HG03571 (cell line): ENCODE measurements at regions not wholly inside any gene's neighbourhood (a gene's known extent, or its start where the extent isn't known, plus 50 kb on each side); places are given as distances from the start of the nearest gene placed in this dataset.

Experiments used
- ATAC-seq: cut with Tn5 transposase; IDR thresholded peaks from one replicate; pipeline ENCODE4 v1.9.1; 2021; ENCODE audit not compliant: unreplicated experiment

DNA sequence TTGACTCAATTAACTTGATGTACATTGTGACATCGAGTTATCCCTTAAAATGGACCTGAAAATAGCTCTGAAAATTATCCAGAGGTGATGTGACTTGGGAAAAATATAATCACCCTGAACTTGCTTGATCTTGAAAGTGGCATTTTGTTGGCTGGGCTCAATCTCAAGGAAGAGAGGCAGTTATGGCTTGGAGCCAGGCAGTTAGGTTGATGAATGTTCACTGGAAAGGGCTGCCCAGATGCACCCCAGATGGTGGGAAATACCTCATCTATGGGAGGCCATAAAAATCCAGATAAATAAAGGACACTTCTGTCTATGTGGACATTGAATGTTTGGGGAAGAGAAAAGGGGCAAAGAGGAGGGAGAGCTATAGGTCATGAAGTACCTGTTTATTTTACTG, 55.7 kb upstream of the OR5AN1 start:
- no peak for ATAC-seq

DNA sequence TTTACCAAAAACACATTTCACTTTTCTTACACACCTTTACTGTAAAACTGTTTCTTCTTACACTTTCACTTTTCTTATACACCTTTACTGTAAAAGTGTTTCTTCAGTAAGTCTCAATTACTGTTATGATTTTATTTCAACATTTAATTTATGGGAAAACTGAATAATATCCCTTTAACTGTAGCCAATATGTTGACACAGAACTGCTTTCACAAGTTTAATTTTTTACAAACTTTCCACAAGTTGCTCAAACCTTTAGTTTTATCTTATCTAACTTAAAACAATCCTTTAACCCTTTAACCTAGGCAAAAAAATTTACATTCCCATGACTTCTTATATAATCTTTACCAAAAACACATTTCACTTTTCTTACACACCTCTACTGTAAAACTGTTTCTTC, 63.3 kb upstream of the OR5AN1 start:
- no peak for ATAC-seq

DNA sequence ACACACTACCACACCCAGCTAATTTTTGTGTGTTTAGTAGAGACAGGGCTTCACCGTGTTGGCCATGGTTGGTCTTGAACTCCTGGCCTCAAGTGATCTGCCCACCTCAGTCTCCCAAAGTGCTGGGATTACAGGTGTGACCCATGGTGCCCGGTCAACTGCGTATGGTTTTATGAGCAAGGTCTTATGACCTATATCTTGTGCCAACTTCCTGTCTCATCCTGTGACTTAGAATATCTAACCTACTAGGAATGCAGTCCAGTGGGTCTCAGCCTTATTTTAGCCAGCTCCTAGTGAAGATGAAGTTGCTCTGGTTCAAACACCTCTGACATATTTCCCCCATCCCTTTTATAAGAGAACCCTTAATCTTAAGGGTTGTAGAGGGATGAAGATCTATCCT, 66.1 kb upstream of the OR5AN1 start:
- ATAC-seq: no peak

DNA sequence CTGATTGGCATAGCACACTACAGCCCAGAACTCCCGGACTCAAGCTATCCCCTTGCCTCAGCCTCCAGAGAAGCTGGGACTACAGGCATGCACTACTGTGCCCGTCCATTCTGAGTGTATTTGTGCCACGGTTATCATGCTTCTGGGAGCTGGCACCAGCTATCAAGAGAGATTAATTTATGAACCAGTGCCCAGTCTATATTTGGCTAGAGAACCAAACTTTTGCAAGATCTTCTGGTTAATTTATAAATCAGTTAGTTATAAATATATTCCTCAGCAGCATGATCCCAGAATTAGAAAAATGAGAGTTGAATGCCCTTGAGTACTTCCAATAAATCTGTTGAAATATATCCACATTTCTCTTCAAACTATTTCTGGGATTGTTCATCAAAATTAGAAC, 67.5 kb upstream of the OR5AN1 start:
- ATAC-seq: no peak

DNA sequence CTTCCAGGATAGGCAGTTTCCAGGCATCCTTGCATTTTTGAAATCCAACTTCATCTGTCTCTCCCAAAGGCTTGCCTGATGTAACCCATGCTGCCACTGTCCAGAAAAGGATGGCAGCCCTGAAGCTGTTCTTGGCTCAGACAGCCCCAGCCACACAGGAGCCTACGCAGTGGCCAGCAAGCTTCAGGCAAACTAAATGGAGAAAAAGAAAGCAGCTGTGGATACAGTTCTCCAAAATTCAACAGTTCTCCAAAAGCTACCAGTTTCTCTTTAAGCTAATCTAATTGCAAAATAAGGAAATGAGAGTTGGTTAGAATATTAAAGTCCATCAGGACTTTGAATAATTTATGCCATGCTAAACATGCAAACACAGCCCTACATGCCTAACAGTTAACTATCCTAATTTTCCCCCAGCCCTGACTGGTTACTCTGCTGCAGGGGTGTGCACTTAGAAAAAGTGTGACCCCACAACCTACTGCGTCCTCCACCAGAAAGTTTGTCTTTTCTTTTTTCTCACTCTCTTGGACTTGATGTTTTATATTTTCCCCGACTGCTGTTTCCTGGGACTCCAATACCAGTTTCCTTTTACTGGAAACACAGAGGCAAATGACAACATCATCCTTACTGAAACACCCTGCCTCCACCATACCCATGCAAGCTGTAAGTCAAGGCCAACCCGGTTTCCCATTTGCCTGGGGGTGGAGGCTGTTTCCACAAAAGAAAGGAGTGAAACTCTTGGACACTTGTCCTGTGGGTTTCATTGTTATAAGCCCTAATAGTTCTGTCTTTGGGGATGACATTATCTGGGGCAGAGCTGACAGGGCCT, 69.1 kb upstream of the OR5AN1 start:
- no peak for ATAC-seq

DNA sequence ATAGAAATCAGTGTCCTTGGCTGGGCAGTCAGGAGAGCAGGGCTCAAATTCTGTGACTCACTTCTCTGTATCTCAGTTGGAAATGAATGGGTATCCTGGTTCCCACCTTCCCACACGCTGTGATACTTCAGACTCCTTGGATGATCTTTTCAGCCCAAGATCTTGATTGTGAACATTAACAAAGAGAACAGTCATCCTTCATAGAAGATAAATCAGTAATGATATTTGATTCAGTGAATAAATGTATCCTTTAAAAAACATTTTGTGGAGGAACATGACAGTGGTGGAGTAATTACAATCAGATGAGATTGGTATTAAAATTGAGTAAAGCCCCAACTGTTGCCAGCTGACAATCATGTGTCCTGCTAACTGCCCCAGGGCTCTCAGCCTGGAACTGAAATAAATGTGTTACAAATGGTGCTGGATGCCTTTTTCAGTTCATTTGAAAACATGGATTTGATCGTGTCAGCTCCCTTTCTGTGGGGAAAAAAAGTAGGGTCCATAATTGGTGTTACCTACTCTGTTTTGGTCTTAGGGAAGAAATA, 72.9 kb upstream of the OR5AN1 start:
- ATAC-seq: no peak

DNA sequence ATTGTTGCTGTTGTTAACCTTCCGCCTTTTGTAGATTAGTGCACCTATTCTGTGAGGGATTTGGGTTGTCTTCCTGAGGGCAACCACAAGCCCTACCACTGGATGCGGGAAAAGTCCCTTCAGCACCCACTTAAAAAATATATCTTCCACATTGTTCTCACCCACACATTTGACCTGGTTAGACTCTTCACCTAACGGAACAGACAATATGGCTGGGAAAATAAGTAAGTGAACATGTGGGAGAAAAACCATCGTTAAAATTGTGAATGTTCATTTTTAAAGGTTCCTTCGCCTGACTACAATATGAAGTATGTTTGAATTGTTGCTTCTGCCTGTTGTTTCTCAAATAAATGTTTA, 72.0 kb upstream of the MPEG1 start:
- peak; percentile 10 for ATAC-seq

DNA sequence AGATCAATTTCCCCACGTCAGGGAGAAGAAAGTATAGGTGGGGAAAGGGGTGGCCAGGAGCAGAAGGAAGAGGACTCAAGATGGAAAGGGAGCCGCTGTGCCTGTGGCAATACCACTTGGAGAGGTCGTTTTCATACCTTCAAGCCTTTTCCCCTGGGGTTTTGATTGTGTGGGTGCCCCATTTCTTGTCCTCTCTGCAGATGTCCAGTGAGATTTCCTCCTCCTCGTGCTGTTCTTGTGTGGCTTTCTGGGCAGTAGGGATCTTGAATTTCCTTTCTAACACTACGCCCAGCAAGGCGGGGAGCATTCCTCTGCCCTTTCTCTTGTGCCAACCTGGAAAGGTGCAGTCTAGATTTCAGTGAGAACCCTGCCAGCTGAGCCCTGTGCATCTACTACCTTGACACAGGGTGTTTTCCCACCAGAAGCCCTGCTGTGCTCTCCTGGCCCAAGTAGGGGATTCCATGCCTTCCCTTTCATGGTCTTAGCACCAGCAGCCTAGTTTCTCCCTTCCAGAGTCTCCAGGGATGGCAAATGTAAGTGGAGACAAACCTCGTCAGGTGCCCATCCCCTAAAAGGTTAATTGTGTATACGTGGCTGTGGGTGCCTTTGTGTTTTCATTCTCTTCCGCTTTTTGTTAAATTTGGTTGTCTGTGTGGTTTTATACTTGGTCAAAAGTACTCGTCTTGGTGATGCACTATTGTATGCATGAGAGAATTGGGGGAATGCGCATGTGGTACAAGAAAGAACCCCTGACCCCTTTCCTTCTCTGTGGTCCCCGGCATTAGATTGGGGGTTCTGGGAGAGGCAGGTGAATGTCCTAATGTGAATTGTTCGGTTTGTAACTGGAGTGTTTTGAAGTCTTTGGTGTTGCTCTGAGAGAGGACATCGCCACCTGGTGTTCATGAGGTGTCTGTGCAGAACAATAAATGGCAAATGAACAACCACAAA, 71.4 kb upstream of the MPEG1 start:
- peak; percentile 62 for ATAC-seq

DNA sequence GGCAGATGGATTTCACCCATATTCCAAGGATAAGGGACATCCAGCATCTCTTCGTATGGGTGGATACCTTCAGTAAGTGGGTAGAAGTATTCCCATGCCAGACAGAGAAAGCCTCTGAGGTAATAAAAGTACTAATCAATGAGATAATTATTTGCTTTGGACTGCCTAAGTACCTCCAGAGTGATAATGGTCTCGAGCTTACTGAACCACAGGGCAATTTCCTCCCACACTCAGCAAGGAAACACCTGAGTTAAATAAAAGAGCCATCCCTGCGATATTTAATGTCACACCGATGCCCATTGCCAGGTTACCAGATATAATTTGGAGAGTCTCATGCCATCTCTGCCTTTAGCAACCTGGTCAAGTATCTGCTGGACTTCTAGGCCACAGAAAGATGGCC, 70.6 kb upstream of the MPEG1 start:
- no peak for ATAC-seq

DNA sequence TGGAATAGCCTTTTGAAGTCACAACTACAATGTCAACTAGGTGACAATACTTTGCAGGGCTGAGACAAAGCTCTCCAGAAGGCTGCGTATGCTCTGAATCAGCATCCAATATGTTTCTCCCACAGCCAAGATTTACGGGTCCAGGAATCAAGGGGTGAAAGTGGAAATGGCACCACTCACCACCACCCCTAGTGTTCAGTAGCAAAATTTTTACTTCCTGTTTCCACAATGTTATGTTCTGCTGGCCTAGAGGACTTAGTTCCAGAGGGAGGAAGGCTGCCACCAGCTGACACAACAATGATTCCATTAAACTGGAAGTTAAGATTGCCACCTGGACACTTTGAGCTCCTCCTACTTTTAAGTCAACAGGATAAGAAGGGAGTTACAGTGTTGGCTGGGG, 68.5 kb upstream of the MPEG1 start:
- no peak for ATAC-seq

DNA sequence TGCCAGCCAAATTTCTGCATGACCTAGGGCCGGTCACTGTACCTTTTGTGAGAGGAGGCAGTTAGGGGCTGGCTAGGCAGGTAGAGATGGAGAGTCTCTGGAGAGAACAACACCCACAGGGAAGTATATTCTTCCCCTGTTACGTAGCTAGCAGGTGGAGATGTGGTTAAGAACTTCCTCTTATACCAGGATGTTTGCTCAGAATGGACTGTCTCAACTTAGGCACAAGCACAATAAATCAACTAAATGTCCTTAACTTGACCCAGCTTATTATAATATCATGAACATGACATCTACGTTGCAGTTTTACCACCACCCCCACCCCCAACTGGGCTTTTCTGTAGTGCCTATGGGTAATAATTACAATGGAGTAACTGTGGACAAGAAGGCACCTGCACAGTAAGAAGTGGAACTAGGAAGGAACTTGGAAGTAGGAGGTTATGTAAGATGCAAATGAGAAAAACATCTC, 60.7 kb upstream of the MPEG1 start:
- peak; percentile 89 for ATAC-seq

DNA sequence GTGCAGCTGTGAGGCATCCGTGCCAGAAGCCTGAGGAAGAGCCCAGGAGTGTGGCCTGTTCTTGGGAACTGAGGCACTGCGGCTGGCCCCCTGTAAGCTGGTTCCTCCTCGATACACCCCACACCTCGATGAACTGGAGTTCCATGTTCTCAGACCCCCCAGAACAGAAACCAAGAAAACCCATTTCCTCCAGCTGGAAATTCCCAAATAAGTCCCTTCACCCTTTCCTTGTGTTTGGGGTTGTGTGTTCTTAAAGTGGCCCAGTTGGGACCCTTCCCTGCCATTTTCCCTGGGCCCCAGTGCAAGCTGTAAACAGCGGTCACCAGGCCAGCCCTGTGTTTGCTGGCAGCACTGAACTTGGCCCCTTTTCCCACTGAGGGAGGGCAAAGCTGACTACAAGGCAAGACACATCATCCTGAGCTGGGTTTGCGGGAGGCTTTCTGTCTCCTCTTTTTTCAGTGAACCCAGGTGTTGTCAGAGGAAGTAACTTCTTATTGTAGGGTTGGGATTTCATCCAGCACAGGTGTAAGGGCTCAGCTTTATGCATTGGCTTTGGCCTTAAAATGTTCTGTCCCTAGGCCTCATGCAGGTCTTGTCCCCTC, 60.1 kb upstream of the MPEG1 start:
- ATAC-seq: peak; percentile 19

DNA sequence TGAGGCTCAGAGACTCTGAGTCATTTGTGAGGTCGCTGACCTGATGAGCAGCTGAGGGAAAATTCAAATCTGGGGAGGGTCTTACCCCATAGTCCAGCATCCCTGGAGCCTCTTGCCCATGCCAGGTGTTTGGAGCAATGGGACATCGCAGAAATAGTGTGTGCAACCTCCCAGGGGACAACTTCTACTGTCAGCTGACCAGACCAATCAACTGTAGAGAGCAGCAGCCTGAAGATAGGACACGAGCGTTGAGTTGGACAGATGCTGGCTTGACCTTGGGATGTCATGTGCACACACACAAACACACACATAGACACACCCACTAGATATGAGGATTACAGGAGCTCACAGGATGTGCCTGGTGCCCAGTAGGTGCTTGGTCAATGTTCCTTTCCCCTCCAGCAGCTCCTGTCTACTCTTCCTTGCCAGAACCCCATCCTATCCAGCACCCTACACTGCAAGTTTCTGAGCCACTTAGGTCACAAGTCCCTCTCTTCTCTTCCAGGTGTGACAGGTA, 59.1 kb upstream of the MPEG1 start:
- no peak for ATAC-seq

DNA sequence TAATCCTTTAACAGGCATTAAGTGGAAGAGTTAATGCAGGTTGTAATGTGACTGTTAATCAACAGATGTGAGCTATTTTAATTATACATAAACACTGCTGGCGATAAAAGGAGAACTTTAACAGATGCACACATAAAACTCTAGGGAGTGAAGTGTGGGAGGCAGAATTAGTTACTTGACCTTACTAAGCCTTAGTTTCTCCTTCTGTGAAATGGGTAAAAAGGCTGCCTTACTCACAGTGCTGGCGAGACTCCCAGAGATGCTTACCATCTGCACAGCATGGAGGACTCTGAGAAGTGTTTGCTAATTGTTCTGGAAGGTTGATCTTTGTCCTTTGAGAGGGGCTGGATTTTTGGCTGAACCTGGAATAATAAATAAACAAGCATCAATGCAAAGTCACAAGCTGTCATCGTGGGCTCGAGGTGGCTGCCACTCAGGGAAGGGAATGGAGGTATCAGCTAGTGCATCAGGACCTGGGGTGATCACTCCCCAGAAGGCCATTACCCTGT, 58.6 kb upstream of the MPEG1 start:
- no peak for ATAC-seq

DNA sequence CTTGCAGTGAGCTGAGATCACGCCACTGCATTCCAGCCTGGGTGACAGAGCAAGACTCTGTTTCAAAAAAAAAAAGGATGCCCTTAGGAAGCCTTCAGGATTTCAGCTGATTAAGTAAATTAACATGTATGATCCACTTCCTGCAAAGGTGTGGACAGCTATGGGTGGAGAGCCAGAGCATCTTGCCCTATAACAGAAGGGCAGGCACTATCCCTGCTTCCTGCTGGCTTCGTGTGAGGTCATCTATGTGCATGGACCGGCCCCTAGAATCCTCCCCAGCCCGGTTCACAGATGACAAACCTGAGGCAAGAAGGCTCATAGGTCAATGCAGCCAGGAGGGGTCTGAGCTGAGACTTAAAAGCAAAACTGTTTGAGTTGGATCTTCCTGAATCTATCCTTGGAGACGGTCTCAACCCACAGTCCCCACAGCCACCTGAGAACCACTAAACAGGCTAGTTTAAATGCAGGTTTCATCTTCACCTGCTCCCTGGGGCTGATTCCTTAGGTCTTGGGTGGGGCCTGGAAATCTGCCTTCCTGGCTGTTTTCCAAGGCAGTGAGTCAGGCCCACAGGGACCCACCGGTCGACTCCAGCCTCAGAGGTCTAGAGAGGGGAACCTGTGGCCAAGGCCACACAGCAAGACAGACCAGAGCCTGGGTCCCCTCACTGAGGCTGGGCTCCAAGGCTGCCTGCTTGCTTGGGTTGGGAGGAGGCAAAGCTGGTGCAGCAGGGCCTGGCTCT, 55.2 kb upstream of the MPEG1 start:
- ATAC-seq: peak; percentile 20

DNA sequence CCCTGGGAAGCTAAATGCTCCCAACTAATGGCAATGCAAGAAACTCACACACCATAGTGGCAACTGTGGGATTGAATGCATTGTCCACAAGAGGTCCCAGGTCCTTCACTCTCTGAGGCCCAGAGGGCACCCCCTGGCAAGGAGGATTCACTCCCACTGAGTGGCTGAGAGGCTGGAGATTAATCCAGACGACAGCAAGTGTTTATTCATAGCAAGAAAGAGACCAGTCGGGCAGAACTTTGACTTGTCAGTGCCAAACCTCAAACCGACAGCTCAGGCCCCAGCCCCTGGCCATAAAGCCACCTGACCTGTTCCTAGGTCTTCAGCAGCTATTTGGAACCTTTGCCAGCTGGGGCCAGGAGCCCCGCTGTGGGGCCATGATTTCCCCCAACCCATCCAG, 54.5 kb upstream of the MPEG1 start:
- ATAC-seq: peak; percentile 82

DNA sequence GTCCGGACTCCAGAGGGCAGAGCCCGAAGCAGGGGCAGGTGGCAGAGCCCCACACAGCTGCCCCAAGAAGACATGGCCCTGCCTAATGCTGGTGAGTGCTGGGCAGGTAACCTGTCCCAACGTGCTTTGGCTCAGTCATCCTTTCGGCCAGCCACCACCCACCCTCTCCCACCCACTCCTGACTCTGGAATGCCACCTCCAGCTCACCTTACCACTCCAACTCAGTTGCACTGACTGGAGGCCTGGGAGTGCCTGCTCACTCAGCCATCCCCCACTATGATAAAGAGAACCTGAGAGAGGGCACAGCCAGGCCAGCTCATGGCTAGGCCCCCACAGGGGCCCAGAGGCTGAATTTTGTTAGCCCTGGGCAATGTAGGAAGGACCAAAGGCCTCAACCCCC, 53.8 kb upstream of the MPEG1 start:
- no peak for ATAC-seq

DNA sequence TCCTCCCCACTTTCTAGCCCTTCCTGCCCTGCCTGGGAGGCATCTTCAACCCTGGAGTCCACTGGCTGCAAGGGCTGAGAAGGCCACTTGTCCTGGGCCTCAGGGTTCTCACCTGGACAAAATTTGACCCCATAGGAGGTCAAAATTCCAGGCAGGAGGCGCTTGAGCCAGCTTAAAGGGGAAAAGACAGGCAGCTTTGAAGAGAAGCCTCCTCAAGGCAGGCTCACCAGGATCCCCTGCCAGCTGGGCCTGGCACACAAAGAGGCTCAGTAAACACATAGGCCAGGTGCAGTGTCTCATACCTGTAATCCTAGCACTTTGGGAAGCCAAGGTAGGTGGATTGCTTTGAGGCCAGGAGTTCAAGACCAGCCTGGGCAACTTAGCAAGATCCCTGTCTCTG, 53.0 kb upstream of the MPEG1 start:
- no peak for ATAC-seq

DNA sequence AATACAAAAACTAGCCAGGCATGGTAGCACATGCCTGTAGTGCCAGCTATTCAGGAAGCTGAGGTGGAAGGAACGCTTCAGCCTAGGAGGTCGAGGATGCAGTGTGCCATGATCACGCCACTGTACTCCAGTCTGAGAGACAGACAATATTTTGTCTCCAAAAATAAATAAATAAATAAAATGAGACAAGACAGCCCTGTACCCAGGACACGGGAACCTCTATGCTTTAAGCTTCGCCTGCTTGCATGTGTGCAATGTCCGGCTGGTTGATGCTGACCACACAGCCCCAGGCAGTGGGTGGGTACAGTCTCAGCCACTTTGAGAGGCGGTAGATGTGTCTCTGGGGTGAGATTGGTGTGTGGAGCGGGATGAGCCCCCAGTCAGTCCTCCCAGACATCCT, 52.0 kb upstream of the MPEG1 start:
- ATAC-seq: no peak

DNA sequence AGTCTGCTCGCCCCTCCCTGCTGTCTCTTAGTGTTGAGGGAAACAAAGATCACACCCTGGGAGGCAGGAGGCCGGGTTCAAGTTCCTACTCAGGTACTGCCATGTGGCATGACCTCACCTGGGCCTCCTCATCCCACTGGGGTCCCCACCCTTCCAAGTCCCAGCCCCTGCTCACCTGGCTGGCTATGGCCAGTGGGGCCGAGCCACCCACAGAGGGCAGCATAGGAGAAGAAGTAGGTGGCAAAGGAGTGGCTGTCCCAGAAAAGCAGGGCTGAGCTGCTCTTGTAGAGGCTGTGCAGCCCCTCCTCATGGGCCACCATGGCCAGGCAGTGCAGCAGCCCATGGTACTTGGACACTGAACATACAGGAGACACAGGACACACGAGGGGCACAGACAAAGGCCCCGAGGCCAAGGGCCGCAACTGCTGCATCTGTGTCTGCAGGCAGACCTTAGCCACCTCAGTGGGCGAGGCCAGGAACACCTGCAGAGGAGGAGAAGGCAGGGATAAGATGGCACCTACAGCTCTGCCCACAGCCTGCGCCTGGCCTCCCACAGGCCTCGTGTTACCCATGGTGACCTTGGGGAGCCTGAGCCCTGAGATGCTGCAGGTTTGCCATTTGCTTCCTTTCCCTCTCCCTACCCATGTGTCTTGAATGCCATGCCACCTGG, 50.6 kb upstream of the MPEG1 start:
- no peak for ATAC-seq
